ENCODE measurements at regions not wholly inside any gene's neighbourhood (a gene's known extent, or its start where the extent isn't known, plus 50 kb on each side); places are given as distances from the start of the nearest gene placed in this dataset.

GRCh38 chr3:40845916-40846315 lies 321.2 kb downstream of the ZNF621 start:
- H3K9me3 ChIP-seq: peaks cover 0 to 6% (median 0%) of the 10 kb centered on the region in 12 donors
- H3K4me3 ChIP-seq: no peak overlapping the region
- H3K4me1 ChIP-seq: peaks cover 0 to 17% (median 3%) of the 10 kb centered on the region in 12 donors
- no peaks in the 10 kb centered on the region for H3K27me3 ChIP-seq
- H3K27ac ChIP-seq: no peak overlapping the region
- DNase-seq: no peak
- TF ChIP-seq CTCF (IDR thresholded peaks at IDR 0.05) (no peak), POLR2A (IDR thresholded peaks at IDR 0.05) (no peak)
- intact Hi-C loops (cut with DNase I): loop anchor here in 3 of 10 donors (10.0 kb wide), 2 partner anchors 349 to 359 kb away; partner anchors contain the start of gene CTNNB1 (in 1 of the 3)
- ATAC-seq: no peak
- no peaks in the 10 kb centered on the region for H3K36me3 ChIP-seq
- WGBS, 4 donors: 42 to 62% (median 51%) methylated on average over 1 of the region's 1 CpG

- DNase-seq: peak in 2 of 5 donors; percentile 22 to 37
- TF ChIP-seq CTCF (IDR thresholded peaks at IDR 0.05) (no peak), POLR2A (IDR thresholded peaks at IDR 0.05) (no peak)
- H3K4me3 ChIP-seq: no peak overlapping the region
- peak; percentile 69 to 84 (median 80) for ATAC-seq
- H3K4me1 ChIP-seq: peaks cover 0 to 17% (median 3%) of the 10 kb centered on the region in 12 donors
- intact Hi-C loops (cut with DNase I): loop anchor here in 3 of 10 donors (10.0 kb wide), 2 partner anchors 348 to 358 kb away; partner anchors contain the start of gene CTNNB1 (in 1 of the 3)
- peaks cover 0 to 6% (median 0%) of the 10 kb centered on the region in 12 donors for H3K9me3 ChIP-seq
- 51 to 59% (median 57%) methylated on average over 1 of the region's 1 CpG for WGBS, 4 donors
- H3K27ac ChIP-seq: no peak overlapping the region
- no peaks in the 10 kb centered on the region for H3K27me3 ChIP-seq
- H3K36me3 ChIP-seq: no peaks in the 10 kb centered on the region
Measured at GRCh38 chr3:40846451-40846850, 321.7 kb downstream of the ZNF621 start.

GRCh38 chr3:40847551-40847992 lies 322.8 kb downstream of the ZNF621 start:
- WGBS, 4 donors: 30 to 41% (median 37%) methylated on average over 6 of the region's 6 CpGs
- Histone ChIP-seq H3K36me3 (no peaks in the 10 kb centered on the region), H3K27ac (no peak overlapping the region), H3K4me1 (peaks cover 0 to 17% (median 3%) of the 10 kb centered on the region in 12 donors), H3K9me3 (peaks cover 0 to 6% (median 0%) of the 10 kb centered on the region in 12 donors), H3K27me3 (no peaks in the 10 kb centered on the region), H3K4me3 (no peak overlapping the region)
- TF ChIP-seq CTCF (IDR thresholded peaks at IDR 0.05): peak in 10 of 12 donors; percentile 23 to 54 (median 34)
- TF ChIP-seq POLR2A (IDR thresholded peaks at IDR 0.05): no peak
- intact Hi-C loops (cut with DNase I): loop anchor here in 3 of 10 donors (10.0 kb wide), 2 partner anchors 347 to 357 kb away; partner anchors contain the start of gene CTNNB1 (in 1 of the 3)
- ATAC-seq (peak; percentile 90 to 92 (median 90)), DNase-seq (peak in 3 of 5 donors; percentile 21 to 50 (median 38))

GRCh38 chr3:40848421-40848820 lies 323.7 kb downstream of the ZNF621 start:
- peaks cover 0 to 17% (median 3%) of the 10 kb centered on the region in 12 donors for H3K4me1 ChIP-seq
- no peak overlapping the region for H3K27ac ChIP-seq
- WGBS, 4 donors: 76 to 89% (median 80%) methylated on average over 2 of the region's 2 CpGs
- no peak for ATAC-seq
- intact Hi-C loops (cut with DNase I): loop anchor here in 3 of 10 donors (10.0 kb wide), 2 partner anchors 346 to 356 kb away; partner anchors contain the start of gene CTNNB1 (in 1 of the 3)
- H3K4me3 ChIP-seq: no peak overlapping the region
- DNase-seq: no peak
- no peaks in the 10 kb centered on the region for H3K36me3 ChIP-seq
- TF ChIP-seq CTCF (IDR thresholded peaks at IDR 0.05) (no peak), POLR2A (IDR thresholded peaks at IDR 0.05) (no peak)
- peaks cover 0 to 6% (median 0%) of the 10 kb centered on the region in 12 donors for H3K9me3 ChIP-seq
- H3K27me3 ChIP-seq: no peaks in the 10 kb centered on the region

All from heart left ventricle (tissue), 16 donors.